Breast epithelium (tissue), 3 donors: ENCODE measurements at regions not wholly inside any gene's neighbourhood (a gene's known extent, or its start where the extent isn't known, plus 50 kb on each side); places are given as distances from the start of the nearest gene placed in this dataset.

ENCODE experiments used
- POLR2A ChIP-seq: fragments of 450-650 bp; IDR thresholded peaks from one replicate; pipeline ENCODE4 v1.6.1; 2016; ENCODE audit warnings: antibody characterized with exemption, mild to moderate bottlenecking, moderate library complexity
- POLR2AphosphoS5 ChIP-seq, 3 donors: sonication (generic); formaldehyde crosslinking; IDR thresholded peaks; one replicate each; pipeline ENCODE4 v1.6.1; 2017; ENCODE audit warnings: antibody characterized with exemption in 3 of 3
- TF ChIP-seq, protein P1 (sequence below), 3 donors: fragments of 450-650 bp; IDR thresholded peaks; one replicate each; pipeline ENCODE4 v1.5.1; 2016 to 2017; ENCODE audit warnings: antibody characterized with exemption in 3 of 3, mild to moderate bottlenecking in 3 of 3, moderate library complexity in 3 of 3

DNA sequence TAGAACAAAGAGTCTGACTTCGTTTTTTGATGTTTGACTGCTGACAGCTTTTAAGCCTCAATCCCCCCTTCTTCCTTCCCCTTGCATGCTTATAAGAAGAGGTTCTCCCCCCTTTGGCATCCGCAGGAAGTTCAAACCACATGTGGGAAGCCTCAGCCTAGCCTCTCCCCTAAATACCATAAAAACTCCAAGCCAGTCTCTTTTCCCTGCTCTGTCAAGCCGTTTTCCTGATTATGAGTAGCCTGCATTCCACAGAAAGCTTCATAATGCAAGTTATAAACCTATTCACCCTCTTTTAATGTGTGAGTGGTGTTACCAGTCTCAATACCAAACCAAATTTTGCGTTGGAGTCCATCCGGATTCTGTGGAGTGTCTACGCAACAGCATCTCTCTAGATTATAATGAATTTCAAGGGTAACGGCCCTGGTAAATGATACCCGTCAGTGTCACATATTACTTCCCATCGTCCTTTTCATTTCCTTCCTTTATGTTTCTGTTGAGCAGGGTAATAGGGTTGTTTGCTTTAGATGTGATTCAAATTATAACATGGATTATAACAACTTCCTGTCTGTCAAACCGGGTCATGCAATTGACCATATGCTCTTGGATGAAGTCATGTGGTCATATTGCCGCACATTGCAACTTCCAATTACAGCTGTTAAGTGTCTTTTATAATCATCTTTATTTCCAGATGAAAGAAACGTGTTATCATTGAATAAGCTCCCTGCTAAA is 717.5 kb downstream of the RWDD3 start:
- TF ChIP-seq, protein P1, sequence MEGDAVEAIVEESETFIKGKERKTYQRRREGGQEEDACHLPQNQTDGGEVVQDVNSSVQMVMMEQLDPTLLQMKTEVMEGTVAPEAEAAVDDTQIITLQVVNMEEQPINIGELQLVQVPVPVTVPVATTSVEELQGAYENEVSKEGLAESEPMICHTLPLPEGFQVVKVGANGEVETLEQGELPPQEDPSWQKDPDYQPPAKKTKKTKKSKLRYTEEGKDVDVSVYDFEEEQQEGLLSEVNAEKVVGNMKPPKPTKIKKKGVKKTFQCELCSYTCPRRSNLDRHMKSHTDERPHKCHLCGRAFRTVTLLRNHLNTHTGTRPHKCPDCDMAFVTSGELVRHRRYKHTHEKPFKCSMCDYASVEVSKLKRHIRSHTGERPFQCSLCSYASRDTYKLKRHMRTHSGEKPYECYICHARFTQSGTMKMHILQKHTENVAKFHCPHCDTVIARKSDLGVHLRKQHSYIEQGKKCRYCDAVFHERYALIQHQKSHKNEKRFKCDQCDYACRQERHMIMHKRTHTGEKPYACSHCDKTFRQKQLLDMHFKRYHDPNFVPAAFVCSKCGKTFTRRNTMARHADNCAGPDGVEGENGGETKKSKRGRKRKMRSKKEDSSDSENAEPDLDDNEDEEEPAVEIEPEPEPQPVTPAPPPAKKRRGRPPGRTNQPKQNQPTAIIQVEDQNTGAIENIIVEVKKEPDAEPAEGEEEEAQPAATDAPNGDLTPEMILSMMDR (IDR thresholded peaks at IDR 0.05), result no peak
- TF ChIP-seq POLR2A, result no peak
- TF ChIP-seq POLR2AphosphoS5 (IDR thresholded peaks at IDR 0.05), result no peak
